Ammon's horn (tissue), 1 donor: ENCODE measurements at regions not wholly inside any gene's neighbourhood (a gene's known extent, or its start where the extent isn't known, plus 50 kb on each side); places are given as distances from the start of the nearest gene placed in this dataset.
"Not testable (repeated sequence)": the region's sequence is repeated elsewhere in the genome, so short reads cannot be mapped to it uniquely, and the experiment has no call there.

ENCODE experiments used
- DNase-seq: peaks from one replicate; pipeline ENCODE4 v3.0.0-alpha.2; 2016; ENCODE audit warnings: low spot score

DNA sequence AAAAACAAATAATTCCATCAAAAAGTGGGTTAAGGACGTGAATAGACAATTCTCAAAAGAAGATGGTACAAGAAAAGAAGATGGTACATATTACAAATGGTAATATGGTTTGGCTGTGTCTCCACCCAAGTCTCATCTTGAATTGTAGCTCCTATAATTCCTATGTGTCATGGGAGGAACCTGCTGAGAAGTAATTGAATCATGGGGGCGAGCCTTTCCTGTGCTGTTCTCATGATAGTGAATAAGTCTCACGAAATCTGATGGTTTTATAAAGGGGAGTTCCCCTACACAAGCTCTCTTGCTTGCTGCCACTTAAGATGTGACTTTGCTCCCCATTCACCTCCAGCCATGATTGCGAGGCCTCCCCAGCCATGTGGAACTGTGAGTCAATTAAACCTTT, 172.9 kb downstream of the C11orf91 start:
- not testable (repeated sequence) for DNase-seq

DNA sequence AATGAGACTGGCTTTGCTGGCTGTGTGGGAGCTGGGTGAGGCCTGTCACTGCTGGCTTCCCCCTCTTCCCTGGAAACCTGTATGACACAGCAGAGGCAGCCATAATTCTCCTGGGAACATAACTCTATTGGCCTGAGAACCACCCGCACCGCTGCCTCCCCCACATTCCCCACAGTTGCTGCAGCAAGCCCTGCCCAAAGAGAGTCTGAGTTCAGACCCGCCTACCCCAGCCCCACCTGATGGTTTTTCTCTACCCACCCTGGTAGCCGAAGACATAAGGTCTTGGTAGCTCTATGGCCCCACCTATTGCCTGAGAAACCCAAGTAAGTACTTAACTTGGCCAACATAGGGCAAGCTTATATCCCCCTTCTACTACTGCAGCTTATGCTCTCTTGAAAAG, 174.8 kb downstream of the C11orf91 start:
- DNase-seq: no peak

DNA sequence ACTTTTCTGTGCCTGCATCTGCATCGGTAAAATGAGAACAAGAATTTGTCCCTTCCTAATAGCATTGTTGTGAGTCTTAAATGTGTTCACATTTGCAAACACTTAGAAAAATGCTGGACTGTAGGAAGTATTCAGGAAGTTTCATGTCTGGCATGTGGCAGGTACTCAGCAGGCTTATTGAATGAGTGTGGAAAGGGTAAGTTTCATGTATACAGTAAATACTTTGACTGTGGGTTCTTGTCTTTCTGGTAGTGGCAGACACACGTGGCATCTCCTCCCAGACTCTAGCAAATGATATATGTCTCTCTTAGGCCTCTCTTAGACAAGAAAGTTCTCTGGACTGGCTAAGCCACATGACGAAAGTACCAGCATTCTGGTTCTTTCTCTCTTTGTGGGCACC, 179.2 kb downstream of the C11orf91 start:
- DNase-seq: no peak

DNA sequence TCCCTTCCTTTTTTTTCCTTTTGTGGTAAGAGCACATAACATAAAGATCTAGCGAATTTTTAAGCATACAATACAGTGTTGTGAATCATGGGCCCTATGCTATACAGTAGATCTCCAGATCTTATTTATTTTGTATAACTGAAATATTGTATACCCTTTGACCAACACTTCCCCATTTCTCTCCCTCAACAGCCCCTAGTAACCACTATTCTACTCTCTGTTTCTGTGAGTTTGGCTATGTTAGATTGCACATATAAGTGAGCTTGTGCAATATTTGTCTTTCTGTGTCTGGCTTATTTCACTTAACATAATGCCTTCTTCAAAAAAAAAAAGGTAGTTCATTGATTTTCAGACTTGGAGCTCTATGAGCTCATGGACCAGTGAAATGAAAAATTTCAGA, 180.5 kb downstream of the C11orf91 start:
- no peak for DNase-seq

DNA sequence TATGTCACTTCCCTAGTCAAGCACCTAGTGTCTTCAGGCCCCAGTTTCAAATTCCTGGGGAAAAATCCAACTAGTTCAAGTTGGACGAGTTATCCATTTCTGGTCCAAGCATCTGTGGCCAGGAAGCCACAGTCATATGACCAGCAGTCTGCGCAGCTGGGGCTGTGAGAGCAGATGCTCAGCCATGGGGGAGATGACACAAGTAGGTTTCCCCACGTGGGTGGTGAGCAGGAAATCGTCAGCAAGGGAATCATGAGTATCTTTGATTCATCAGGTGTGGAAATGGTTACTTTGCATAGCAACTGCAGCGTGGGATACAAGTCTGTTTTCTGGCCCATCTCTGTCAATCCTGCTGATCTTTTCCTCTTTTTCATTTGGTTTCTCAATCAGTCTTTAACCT, 185.3 kb downstream of the C11orf91 start:
- no peak for DNase-seq

DNA sequence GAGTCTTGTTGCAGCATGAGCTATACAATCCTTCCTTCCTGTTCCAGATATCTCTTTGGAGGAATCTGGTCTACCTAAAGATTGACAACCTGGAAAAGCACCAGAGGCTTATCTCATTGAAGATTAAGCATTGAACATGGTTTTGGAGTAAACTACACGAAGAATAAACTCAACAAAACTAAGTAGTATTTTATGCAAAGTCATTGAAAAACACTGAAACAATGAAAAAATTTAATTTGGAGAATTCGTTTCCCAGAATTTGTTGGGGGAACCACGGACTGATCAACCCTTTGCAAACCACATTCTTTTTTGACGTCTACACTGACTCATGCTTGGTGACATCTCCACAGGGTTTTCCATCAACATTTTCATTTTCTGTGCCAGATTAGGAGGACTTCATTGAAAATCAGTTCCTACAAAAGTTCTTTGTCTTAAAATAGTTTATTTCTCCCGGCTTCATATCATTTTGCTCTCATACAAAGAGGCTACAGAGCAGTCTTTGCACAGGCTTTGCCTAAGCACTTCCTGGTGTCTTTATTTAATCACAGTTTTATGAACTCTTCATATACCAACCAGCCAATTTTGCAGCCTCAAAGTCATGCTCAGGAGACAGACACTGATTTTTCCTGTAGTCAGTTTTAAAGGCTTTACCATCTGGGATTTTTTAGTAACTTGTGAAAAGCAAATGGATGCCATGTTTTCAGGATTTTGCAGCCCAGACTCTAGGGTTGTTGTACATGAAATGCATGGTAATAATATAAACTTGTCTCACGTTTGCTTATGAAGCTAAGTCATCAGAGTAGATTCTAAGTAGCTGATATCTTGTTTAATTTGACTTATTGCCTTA, 186.3 kb downstream of the C11orf91 start:
- no peak for DNase-seq

DNA sequence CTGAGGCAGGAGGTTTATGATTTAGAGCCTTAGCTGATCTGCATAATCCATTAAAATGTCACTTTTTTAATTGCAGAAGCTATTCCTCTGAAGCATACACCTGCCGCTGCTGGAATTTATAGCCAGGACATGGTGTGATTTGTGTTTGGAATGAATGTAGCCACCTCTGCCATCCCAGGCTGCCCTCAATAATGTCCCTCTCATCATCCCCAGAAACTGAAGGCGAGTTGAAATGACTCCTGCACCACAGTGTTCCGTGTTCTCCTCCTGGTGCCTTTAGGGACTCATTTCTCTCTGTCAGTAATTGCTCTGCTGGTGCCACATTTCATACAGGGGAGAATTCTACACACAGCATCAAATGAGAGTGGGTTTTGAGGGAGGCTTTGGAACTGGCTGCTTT, 191.0 kb downstream of the C11orf91 start:
- no peak for DNase-seq

DNA sequence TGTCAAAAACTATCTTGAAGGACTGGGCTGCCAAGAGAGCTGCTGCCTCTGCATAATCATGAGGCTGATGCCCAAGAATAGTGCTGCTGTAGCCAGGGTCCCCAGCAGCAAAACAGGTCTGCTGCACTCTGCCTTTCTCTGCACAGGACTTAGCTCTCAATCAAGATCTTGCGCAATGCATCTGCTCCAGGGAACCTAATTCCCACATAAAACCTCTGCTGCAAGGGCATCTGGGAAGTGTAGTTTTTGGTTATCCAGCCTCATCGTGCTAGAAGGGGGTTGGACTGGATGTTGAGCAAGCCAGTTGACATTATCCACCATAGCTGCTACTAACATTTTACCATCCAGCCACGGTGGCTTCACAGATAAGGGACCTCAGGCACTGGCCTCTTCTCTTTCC, 192.7 kb downstream of the C11orf91 start:
- no peak for DNase-seq

DNA sequence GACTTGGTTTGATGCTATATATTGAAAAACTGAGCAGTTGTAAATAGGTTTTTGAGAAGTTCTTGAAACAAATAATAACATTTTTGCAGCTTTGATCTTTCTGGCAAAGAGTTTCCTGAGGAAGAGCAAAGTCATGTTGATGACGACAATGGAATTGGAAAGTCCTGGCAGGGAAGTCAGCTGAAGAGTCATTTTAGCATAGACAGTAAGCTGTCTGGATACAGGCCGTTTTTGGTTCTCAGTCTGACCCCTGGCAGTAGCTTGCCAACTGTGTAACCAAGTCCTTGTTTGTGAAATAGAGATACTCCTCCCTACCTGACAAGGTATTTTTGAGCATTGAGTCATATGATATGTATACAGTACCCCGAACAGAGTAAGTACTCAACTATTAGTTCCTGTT, 193.3 kb downstream of the C11orf91 start:
- DNase-seq: no peak

DNA sequence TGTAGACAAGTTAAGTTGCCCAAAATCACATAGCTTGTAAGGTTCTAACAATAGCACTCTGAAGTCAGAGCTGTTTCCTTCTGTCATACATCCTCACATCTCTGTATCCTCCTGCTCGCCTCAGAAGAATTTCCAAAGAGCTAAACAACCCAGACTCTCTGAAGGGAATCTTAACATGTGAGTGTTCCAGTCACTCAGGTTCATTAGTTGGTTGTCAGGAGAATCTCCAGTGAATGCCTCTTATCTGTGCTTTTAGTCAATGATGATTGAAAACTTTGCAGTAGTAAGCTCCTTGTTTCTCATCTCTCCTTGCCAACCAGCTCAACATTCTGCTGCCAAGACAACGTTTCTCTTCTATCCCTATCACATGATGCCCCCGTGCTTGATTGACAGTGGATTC, 195.5 kb downstream of the C11orf91 start:
- no peak for DNase-seq

DNA sequence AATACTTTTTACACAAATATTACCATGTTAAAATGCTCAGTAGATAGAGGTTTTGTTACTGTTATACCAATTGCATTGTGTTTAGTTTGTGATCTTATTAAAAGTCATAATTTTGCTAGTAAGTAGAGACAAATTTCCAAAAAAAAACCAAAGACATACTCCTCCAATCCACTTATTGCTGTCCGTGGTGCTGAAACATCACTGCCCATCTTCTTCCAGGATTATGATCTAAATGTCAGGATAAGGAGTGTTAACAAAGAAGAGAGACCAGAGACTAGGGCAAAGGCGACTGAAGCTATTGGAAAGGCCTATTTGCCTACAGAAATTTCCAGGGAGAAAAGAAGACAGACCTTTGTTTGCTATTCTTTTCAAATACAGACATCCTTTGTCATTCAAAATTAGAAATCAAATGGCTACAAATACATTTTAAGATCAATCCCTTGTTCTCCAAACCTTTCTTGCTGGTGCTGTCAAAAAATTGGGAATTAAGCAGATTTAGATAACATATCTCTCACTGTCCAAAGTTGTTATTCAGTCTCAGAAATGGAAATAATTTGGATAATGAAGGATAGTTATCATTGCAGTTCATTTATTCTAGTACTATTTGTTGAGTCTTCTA, 199.7 kb downstream of the C11orf91 start:
- no peak for DNase-seq

DNA sequence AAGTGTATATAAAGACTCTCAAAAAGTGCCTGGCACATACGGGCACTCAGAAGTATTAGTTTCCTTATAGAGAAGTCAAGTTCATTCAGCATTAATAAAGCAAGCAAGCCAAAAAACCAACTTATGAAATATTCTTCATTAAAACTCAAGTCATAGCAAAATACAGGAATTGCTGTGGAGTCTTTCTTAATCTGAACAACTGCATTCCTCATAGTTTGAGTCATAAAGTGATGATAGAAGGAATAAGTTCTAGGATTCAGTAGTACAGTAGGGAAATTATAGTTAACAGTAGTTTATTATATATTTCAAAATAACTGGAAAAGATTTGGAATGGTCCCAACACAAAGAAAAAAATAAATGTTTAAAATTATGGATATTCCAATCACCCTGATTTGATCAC, 200.3 kb downstream of the C11orf91 start:
- DNase-seq: no peak

DNA sequence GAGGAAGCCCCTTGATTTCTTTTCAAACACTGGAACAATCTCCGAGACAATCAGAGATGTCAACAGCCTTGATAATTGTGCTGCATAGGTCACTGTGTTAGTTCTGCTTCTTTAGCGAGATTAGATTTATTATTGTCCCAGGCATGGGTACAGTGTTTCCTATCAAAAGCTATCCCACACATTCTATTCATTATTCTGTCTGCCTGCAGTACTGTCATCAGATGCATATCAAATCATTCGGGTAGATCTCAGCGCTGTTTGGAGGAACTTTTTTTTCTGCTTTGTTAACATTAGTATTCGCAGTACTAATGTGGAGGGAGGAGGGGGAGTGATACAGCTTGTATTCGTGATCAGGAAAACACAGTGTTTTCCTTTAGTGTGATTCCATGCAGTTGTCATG, 208.0 kb downstream of the C11orf91 start:
- DNase-seq: no peak

DNA sequence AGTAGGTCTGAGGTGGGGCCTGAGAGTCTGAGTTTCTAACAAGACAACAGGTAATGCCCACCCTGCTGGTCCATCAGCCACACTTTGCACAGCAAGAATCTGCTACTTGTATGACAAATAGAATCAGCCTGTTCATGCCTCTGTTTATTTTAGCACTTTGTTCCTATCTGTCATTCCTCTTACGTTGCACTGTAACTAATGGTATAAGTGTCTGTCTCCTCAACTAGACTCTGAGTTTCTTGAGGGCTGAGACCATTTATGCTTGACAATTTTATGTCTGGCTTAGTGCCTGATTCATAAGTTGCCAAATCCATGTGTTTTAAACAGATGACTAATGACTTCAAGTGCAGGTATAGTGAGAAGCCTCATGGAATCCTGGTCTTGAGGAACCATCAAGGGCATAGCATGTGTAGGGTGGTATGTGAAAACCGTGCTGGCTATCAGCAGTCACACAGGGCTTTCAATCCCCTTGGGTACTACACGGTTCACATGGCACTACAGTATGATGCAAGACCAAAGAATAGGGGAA, 209.7 kb downstream of the C11orf91 start:
- DNase-seq: no peak

DNA sequence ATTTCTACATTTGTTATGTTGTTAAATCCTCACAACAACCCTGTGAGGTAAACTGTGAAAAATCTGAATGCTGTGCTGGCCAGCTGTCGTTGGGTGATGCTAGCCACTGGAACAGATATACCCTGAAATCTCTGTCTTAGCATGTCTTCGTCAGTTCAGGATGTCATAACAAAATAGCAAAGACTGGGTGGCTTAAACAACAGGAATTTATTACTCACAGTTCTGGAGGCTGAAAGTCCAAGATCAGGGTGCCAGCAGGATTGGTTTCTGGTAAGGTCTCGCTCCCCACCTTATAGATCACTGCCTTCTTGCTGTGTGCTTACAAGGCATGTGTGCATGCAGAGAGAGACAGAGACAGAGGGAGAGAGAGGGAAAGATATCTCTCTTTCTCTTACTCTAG, 211.7 kb downstream of the C11orf91 start:
- no peak for DNase-seq

DNA sequence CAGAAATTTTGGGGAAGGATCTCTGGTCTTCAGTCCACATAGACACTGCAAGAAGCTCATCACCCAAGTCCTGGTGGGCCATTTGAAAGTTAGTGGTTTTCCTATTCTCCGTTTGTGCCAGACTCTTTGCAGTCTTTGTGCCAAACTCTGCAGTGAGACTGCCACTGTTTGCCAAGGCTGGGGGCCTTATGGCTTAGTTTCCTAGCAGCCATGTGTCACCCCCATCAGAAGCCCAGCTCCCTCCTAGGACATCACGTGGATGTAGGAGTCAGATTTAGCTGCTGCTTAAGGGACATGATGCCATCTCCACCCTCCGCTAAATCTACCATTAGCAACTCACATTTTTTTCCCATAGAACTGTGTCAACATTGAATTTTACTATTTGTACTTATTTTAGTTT, 220.0 kb downstream of the C11orf91 start:
- peak; percentile 41 for DNase-seq

DNA sequence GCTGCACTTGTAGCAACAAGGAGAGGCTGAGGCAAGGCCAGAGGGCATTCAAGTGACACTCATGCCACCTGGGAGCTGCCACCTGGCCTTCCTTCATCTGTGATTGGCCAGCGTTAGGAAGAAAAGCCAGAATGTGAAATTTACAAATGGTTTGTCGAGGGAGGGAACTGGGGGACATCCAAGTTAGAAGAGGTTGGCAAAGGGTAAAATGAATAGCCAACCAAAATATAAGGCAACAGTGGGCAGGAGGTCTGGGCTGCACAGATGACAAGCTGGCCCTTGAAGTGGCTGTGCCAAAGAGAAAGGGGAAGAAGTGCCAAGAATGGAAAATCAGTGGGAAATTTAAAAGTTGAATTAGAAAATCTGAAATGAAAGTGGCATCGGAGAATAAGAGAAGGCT, 221.4 kb downstream of the C11orf91 start:
- DNase-seq: no peak

DNA sequence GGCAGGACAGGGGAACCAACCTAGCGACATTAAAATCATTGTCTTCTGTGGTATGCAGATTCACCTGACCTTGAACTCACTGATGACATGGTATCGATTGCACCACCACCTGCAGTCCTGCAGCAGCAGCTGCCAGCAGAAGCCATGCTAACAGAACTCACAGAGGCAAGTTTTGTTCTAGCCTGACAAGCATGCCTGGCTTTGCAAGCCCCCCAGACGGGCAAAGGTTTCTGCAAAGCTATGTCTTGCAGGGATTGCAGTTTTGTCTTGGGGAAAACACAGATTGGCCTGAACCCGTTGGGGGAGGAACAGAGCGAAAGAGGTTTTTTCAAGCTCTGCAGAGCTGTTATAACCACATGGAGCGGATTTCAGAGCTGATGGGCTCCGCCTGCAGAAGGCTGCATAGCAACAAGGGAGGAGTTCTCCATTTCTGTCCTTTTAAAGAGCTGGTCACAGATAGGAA, 221.0 kb downstream of the HIPK3 start:
- DNase-seq: peak; percentile 62

DNA sequence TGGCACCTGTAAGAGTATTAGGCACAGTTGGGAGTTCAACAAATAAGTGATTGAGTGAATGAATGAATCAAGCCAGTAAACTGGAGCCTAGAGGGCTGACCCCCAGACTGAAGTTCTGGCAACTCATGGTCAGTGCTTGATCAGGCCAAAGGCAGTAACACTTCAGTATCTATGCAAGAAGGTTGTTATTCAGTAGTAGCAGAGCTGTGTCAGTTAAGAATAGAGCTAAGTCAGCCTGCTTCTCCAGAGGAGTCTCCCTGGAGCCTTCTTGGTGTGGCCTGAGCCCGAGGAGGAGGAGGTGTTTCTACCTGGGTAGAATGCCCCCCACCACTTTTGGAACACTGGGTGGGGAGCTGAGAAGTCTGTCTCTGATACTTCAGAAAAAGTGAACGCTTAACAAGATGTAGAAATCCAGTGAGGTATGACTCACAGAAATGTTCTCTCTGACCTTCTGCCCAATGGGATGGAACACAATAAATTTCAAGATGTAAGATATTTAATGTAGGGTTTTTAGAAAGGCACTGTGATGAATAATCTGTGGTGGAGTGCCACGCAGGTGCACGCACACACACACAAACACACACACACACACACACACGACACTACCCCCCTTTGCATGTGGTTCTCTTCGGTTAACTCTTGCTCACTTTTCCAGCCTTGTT, 219.9 kb downstream of the HIPK3 start:
- DNase-seq: no peak

DNA sequence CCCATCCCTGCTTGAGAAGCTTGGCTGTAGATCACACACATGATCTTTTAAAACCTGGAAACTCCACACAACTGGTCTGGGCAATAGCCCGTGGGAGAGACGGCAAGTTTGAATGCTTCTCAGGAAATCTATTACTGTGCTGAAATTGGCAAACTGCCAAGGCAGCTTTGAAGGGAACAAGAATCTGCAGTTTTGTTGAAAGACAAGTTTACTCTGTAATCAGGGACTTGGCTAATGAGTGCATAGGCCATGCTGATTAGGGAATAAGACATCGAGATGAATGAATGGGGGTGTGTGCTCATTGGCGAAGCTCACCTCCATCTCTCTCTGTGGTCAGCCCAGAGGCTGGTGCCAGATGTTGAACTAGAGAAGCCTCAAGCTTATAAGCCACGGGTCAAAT, 218.8 kb downstream of the HIPK3 start:
- peak; percentile 65 for DNase-seq

DNA sequence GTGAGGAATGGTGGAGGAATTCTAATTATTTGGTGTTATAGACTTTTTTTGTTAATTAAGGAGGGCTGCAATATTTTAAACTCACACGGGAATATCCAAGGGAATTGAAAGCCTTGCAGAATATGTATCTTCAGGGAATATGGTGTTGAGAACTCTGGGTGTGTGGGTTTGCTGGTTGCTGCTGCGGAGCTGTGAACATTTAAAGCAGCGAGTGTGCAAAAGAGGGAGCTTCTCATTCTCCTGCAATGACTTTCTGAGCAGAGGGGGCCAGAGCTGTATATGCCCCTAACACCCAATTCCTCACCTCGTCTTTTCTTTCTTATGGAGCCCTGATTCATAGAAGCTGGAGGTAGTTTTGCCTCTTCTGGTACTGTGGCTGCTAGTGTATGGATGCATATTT, 217.7 kb downstream of the HIPK3 start:
- no peak for DNase-seq

DNA sequence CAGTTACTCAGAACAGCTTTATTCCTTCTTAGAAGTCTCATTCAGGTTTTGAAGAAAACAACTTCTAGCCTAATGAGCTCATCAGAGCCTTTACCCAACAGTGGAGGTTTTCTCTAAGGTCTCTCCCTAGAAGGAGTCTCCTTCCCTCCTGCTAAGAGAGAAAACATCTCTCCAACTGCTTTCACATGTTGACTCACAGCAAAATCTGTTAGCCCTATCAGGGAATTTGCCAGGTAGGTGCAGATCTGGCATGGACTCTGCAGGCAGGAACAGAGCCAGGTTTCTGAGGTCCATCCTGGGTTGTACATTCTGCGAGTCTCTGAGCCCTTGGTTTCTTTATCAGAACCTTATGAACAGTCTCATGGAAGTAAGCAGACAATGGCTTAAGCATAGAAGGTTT, 214.4 kb downstream of the HIPK3 start:
- DNase-seq: no peak

DNA sequence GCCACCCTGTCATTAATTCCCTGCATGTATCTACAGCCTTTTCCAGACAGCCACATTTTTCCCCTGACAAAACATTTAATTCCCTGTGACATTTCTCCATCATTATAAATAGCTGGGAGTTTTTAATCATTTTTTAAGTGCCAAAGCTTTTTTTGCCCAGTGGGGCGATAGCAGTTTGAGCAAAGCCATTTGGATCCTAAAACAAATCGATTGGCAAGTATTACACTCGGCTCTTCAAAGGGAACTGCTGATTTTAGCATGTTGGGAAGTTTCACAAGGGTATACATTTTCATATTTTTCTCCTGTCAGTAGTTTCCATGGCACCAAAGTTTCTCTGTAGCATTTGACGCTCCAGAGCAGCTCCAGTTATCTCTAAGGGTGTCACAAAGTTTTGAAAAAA, 210.8 kb downstream of the HIPK3 start:
- DNase-seq: no peak
